ENCODE measurements at regions not wholly inside any gene's neighbourhood (a gene's known extent, or its start where the extent isn't known, plus 50 kb on each side); places are given as distances from the start of the nearest gene placed in this dataset.

DNA sequence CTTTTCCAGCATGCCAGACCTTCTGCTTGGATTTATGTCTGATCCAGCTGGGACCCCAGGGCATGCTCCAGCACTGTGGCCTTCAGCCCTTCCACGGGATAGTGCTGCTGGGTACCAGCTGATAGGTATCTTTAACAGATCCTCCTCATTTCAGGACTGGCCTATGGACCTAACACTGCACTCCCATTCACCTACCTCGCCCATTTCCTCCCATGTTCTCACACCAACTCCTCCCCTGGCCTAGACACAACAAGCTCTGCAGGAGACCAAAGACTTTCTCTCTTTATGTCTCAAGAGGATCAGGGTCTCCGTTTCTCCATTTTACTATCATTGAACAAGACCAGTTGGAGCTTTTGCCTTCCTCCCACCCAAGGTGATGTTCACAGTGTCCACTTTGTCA is 140.0 kb upstream of the TMCC3 start:
- TF ChIP-seq, protein P1, sequence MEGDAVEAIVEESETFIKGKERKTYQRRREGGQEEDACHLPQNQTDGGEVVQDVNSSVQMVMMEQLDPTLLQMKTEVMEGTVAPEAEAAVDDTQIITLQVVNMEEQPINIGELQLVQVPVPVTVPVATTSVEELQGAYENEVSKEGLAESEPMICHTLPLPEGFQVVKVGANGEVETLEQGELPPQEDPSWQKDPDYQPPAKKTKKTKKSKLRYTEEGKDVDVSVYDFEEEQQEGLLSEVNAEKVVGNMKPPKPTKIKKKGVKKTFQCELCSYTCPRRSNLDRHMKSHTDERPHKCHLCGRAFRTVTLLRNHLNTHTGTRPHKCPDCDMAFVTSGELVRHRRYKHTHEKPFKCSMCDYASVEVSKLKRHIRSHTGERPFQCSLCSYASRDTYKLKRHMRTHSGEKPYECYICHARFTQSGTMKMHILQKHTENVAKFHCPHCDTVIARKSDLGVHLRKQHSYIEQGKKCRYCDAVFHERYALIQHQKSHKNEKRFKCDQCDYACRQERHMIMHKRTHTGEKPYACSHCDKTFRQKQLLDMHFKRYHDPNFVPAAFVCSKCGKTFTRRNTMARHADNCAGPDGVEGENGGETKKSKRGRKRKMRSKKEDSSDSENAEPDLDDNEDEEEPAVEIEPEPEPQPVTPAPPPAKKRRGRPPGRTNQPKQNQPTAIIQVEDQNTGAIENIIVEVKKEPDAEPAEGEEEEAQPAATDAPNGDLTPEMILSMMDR (IDR thresholded peaks at IDR 0.05; ENCODE audit: unreplicated experiment), result no peak
- no peak for DNase-seq
- intact Hi-C loops (cut with micrococcal nuclease; ENCODE audit: unreplicated experiment), result no loop called here
- no TSS peak for BruUV-seq (replicated peaks)
- Mint-ChIP-seq H3K9me3 (ENCODE audit: low read depth, unreplicated experiment) (no peaks in the 10 kb centered on the region), H3K27me3 (ENCODE audit: unreplicated experiment) (peaks cover 24% of the 10 kb centered on the region), H3K4me1 (ENCODE audit: low read depth, unreplicated experiment) (no peaks in the 10 kb centered on the region), H3K36me3 (ENCODE audit: insufficient read depth, unreplicated experiment) (no peaks in the 10 kb centered on the region), H3K27ac (ENCODE audit: unreplicated experiment) (no peak overlapping the region), H3K4me3 (ENCODE audit: low read depth, unreplicated experiment) (no peak overlapping the region)
- CTCF ChIA-PET, result interaction anchor here (1.1 kb wide), 1 partner anchor 47 kb away, joined by 3 read pairs; no protein-coding TSS in a partner anchor

DNA sequence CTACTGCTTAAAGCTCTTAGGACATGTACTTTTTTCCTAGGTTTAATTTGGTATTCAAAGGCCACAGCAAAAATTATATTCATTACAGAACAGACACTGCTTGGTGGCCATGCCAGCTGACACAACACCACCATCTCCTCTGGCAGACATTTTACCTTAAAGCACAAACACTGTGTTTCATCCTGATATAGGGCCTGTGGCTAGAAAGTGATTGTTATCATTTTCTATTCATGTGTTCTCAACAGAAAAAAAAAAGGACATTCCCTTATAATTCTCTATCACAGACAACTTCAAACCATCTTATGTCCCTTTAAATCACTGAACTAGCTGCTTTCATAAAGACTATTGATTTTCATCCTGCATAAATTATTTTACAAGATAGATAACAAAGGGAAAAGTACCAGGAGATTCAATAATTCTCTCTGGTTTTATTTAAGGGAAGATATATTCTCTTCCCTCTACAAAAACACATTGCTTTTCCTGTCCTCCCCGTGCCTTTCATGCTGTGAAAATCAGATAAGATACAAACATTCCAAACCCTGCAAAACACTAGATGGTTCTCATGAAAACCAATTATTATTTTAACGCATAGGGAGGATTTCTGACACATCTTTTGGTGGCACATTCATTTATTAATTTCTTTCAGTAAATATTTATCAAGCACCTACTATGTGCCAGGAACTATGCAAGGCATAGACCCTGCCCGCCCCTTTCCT is 139.3 kb upstream of the TMCC3 start:
- Mint-ChIP-seq H3K4me3 (ENCODE audit: low read depth, unreplicated experiment) (no peak overlapping the region), H3K27ac (ENCODE audit: unreplicated experiment) (no peak overlapping the region), H3K36me3 (ENCODE audit: insufficient read depth, unreplicated experiment) (no peaks in the 10 kb centered on the region), H3K4me1 (ENCODE audit: low read depth, unreplicated experiment) (no peaks in the 10 kb centered on the region), H3K27me3 (ENCODE audit: unreplicated experiment) (peaks cover 24% of the 10 kb centered on the region), H3K9me3 (ENCODE audit: low read depth, unreplicated experiment) (no peaks in the 10 kb centered on the region)
- DNase-seq, result no peak
- BruUV-seq (replicated peaks), result no TSS peak
- CTCF ChIA-PET, result interaction anchor here (1.1 kb wide), 1 partner anchor 46 kb away, joined by 3 read pairs; no protein-coding TSS in a partner anchor
- intact Hi-C loops (cut with micrococcal nuclease; ENCODE audit: unreplicated experiment), result no loop called here
- TF ChIP-seq, protein P1 (IDR thresholded peaks at IDR 0.05; ENCODE audit: unreplicated experiment), result no peak

- Mint-ChIP-seq H3K27me3 (ENCODE audit: unreplicated experiment) (peaks cover 24% of the 10 kb centered on the region), H3K4me3 (ENCODE audit: low read depth, unreplicated experiment) (no peak overlapping the region), H3K36me3 (ENCODE audit: insufficient read depth, unreplicated experiment) (no peaks in the 10 kb centered on the region), H3K4me1 (ENCODE audit: low read depth, unreplicated experiment) (no peaks in the 10 kb centered on the region), H3K27ac (ENCODE audit: unreplicated experiment) (no peak overlapping the region), H3K9me3 (ENCODE audit: low read depth, unreplicated experiment) (no peaks in the 10 kb centered on the region)
- intact Hi-C loops (cut with micrococcal nuclease; ENCODE audit: unreplicated experiment), result no loop called here
- TF ChIP-seq, protein P1 (IDR thresholded peaks at IDR 0.05; ENCODE audit: unreplicated experiment), result no peak
- DNase-seq, result no peak
- CTCF ChIA-PET, result interaction anchor here (0.7 to 1.3 kb wide), 2 partner anchors 9 to 92 kb away, joined by 3 to 9 read pairs; no protein-coding TSS in a partner anchor
- BruUV-seq (replicated peaks), result no TSS peak
These were observed 137.9 kb upstream of the TMCC3 start for GRCh38 chr12:94788298-94788697.

- H3K27me3 Mint-ChIP-seq (ENCODE audit: unreplicated experiment), result peaks cover 24% of the 10 kb centered on the region
- BruUV-seq (replicated peaks), result no TSS peak
- no peak overlapping the region for H3K4me3 Mint-ChIP-seq (ENCODE audit: low read depth, unreplicated experiment)
- H3K4me1 Mint-ChIP-seq (ENCODE audit: low read depth, unreplicated experiment), result no peaks in the 10 kb centered on the region
- H3K9me3 Mint-ChIP-seq (ENCODE audit: low read depth, unreplicated experiment), result no peaks in the 10 kb centered on the region
- H3K36me3 Mint-ChIP-seq (ENCODE audit: insufficient read depth, unreplicated experiment), result no peaks in the 10 kb centered on the region
- H3K27ac Mint-ChIP-seq (ENCODE audit: unreplicated experiment), result no peak overlapping the region
- no peak for DNase-seq
- intact Hi-C loops (cut with micrococcal nuclease; ENCODE audit: unreplicated experiment), result no loop called here
- TF ChIP-seq, protein P1 (IDR thresholded peaks at IDR 0.05; ENCODE audit: unreplicated experiment), result no peak
- CTCF ChIA-PET, result no interaction called here
These were observed 136.5 kb upstream of the TMCC3 start for GRCh38 chr12:94786906-94787305.

Data from Calu3 (cell line).